ENCODE measurements at regions not wholly inside any gene's neighbourhood (a gene's known extent, or its start where the extent isn't known, plus 50 kb on each side); places are given as distances from the start of the nearest gene placed in this dataset.

- no peak for TF ChIP-seq CTCF (IDR thresholded peaks at IDR 0.05)
- no peak for TF ChIP-seq POLR2A (IDR thresholded peaks at IDR 0.05)
- no peak for TF ChIP-seq EP300 (IDR thresholded peaks at IDR 0.05)
Measured at GRCh38 chr7:49174396-49174795, 250.0 kb downstream of the CDC14C start.
